ENCODE measurements at regions not wholly inside any gene's neighbourhood (a gene's known extent, or its start where the extent isn't known, plus 50 kb on each side); places are given as distances from the start of the nearest gene placed in this dataset.

DNA sequence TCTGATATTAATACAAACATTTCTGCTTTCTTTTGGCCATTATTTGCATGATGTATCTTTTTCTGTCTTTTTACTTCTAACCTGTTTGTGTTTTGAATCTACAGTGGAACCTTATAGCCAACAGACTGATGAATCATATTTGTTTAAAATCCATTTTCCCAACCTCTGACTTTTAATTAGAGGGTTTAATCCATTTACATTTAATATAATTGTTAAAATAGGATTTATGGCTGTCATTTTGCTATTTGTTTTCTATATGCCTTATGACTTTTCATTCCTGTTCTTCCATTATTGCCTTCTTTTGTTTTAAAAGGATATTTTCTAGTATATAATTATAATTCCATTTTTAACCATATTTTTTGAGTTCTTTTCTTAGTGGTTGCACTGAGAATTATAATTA lies 286.1 kb downstream of the ZNF621 start:
- Histone ChIP-seq H2AFZ (ENCODE audit: low read length) (no peak overlapping the region), H3K14ac (ENCODE audit: insufficient read depth, low read length) (no peak overlapping the region), H3K9ac (ENCODE audit: extremely low read depth, insufficient read length, low read length) (no peak overlapping the region), H4K91ac (ENCODE audit: insufficient read length, low read depth, low read length) (no peak overlapping the region), H3K18ac (ENCODE audit: insufficient read length, low read depth, low read length) (no peak overlapping the region), H3K4me1 (ENCODE audit: insufficient read depth, low read length) (no peaks in the 10 kb centered on the region), H4K20me1 (ENCODE audit: control insufficient read depth, insufficient read depth, insufficient read length) (no peaks in the 10 kb centered on the region), H3K79me2 (ENCODE audit: insufficient read depth, low read length) (no peaks in the 10 kb centered on the region), H2BK15ac (ENCODE audit: low read depth, low read length) (no peak overlapping the region), H3K23me2 (ENCODE audit: insufficient read length, low read depth, low read length, poor library complexity, severe bottlenecking) (no peaks in the 10 kb centered on the region), H3K23ac (ENCODE audit: insufficient read length, low read depth, low read length) (no peak overlapping the region), H3K9me3 (ENCODE audit: control insufficient read depth, low read depth, low read length) (no peaks in the 10 kb centered on the region), H3K4ac (ENCODE audit: low read depth, low read length) (no peak overlapping the region), H4K8ac (replicated peaks; ENCODE audit: insufficient read length, low read depth, low read length) (no peak overlapping the region), H2BK5ac (ENCODE audit: insufficient read length, low read length) (no peak overlapping the region), H3K4me2 (ENCODE audit: insufficient read depth, insufficient read length, low read length) (no peak overlapping the region), H3K56ac (ENCODE audit: insufficient read length, low read depth, low read length) (no peak overlapping the region), H4K5ac (ENCODE audit: insufficient read length, low read depth, low read length) (no peak overlapping the region), H2BK120ac (ENCODE audit: low read depth, low read length, poor library complexity, severe bottlenecking) (no peak overlapping the region), H2BK20ac (ENCODE audit: low read depth, low read length, poor library complexity, severe bottlenecking) (no peak overlapping the region), H3K79me1 (ENCODE audit: insufficient read depth, low read depth, low read length, poor library complexity, severe bottlenecking) (no peaks in the 10 kb centered on the region), H3K27ac (ENCODE audit: insufficient read length, low read depth, low read length) (no peak overlapping the region), H2AK5ac (ENCODE audit: insufficient read length, low read length) (no peak overlapping the region), H2BK12ac (ENCODE audit: insufficient read length, low read depth, low read length) (no peak overlapping the region), H3K27me3 (ENCODE audit: insufficient read depth, low read length) (no peaks in the 10 kb centered on the region), H3T11ph (ENCODE audit: low read length) (no peak overlapping the region)
- Mint-ChIP-seq H3K36me3 (ENCODE audit: insufficient read depth in 1 of 3, low read depth in 3 of 3) (peaks cover 2 to 16% (median 7%) of the 10 kb centered on the region in 3 experiments; a peak in 5 of 7 replicates), H3K4me1 (no peaks in the 10 kb centered on the region), H3K27ac (no peak overlapping the region), H3K4me3 (no peak overlapping the region), H3K9me3 (peaks cover 13 to 21% of the 10 kb centered on the region in 2 experiments), H3K27me3 (ENCODE audit: low read depth) (no peaks in the 10 kb centered on the region)
- TF ChIP-seq, protein P1, sequence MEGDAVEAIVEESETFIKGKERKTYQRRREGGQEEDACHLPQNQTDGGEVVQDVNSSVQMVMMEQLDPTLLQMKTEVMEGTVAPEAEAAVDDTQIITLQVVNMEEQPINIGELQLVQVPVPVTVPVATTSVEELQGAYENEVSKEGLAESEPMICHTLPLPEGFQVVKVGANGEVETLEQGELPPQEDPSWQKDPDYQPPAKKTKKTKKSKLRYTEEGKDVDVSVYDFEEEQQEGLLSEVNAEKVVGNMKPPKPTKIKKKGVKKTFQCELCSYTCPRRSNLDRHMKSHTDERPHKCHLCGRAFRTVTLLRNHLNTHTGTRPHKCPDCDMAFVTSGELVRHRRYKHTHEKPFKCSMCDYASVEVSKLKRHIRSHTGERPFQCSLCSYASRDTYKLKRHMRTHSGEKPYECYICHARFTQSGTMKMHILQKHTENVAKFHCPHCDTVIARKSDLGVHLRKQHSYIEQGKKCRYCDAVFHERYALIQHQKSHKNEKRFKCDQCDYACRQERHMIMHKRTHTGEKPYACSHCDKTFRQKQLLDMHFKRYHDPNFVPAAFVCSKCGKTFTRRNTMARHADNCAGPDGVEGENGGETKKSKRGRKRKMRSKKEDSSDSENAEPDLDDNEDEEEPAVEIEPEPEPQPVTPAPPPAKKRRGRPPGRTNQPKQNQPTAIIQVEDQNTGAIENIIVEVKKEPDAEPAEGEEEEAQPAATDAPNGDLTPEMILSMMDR (conservative IDR thresholded peaks at IDR 0.05), result no peak
- DNase-seq, result no peak

Measured in H9 (cell line).